Parathyroid adenoma (tissue), 2 donors: ENCODE measurements at regions not wholly inside any gene's neighbourhood (a gene's known extent, or its start where the extent isn't known, plus 50 kb on each side); places are given as distances from the start of the nearest gene placed in this dataset.

Experiments used
- H2AFZ ChIP-seq: fragments of 300-600 bp; sonication (generic); one replicate; pipeline ENCODE4 v1.7.0; 2017; ENCODE audit warnings: antibody characterized with exemption, mild to moderate bottlenecking
- H3K27ac ChIP-seq: fragments of 300-600 bp; sonication (generic); one replicate; pipeline ENCODE4 v1.7.0; 2017
- H3K27me3 ChIP-seq: fragments of 300-600 bp; sonication (generic); one replicate; pipeline ENCODE4 v1.7.0; 2017; ENCODE audit warnings: low read length; ENCODE audit not compliant: control insufficient read depth, insufficient read depth
- H3K36me3 ChIP-seq: fragments of 300-600 bp; sonication (generic); one replicate; pipeline ENCODE4 v1.7.0; 2017; ENCODE audit warnings: low read length; ENCODE audit not compliant: control insufficient read depth, insufficient read depth
- H3K4me1 ChIP-seq: fragments of 300-600 bp; sonication (generic); one replicate; pipeline ENCODE4 v1.7.0; 2017; ENCODE audit warnings: control low read depth
- H3K4me2 ChIP-seq: fragments of 300-600 bp; sonication (generic); one replicate; pipeline ENCODE4 v1.7.0; 2017; ENCODE audit warnings: low read length
- H3K4me3 ChIP-seq: fragments of 300-600 bp; sonication (generic); one replicate; pipeline ENCODE4 v1.7.0; 2017; ENCODE audit warnings: low read depth, low read length
- H3K79me2 ChIP-seq: fragments of 300-600 bp; sonication (generic); one replicate; pipeline ENCODE4 v1.7.0; 2017; ENCODE audit warnings: control low read depth
- H3K9ac ChIP-seq: fragments of 300-600 bp; sonication (generic); one replicate; pipeline ENCODE4 v1.7.0; 2017; ENCODE audit warnings: mild to moderate bottlenecking
- H3K9me3 ChIP-seq: fragments of 300-600 bp; sonication (generic); one replicate; pipeline ENCODE4 v1.7.0; 2017; ENCODE audit warnings: low read length; ENCODE audit not compliant: control insufficient read depth
- TF ChIP-seq, protein P1 (sequence below): fragments of 300-600 bp; sonication (generic); IDR thresholded peaks from one replicate; pipeline ENCODE4 v1.7.0; 2017; ENCODE audit warnings: antibody characterized with exemption, mild to moderate bottlenecking
- donor health status: primary hyperparathyroidism.

DNA sequence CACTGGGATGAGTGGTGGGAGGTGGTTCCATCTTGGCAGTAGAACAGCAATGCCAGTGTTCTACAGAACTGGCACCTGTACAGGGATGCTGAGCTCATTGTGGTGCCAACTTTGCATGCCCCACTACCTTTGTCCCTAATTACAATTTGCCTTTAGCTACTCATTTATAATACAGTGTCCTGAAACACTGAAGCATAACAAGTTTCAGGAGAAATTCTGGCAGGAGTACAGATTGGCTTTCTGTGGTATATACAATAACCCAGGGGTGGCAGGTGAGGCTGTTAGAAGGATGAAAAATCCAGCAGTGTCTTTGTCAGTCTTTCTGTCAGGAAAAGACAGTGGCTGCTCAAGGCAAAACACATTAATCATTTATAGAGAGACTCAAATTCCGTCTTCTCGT, 240.3 kb downstream of the FAM76B start:
- Histone ChIP-seq H3K4me3 (no peak overlapping the region), H3K4me2 (no peak overlapping the region), H3K27me3 (no peaks in the 10 kb centered on the region), H2AFZ (no peak overlapping the region), H3K36me3 (no peaks in the 10 kb centered on the region), H3K4me1 (no peaks in the 10 kb centered on the region), H3K27ac (no peak overlapping the region), H3K79me2 (no peaks in the 10 kb centered on the region), H3K9me3 (no peaks in the 10 kb centered on the region), H3K9ac (no peak overlapping the region)
- TF ChIP-seq, protein P1, sequence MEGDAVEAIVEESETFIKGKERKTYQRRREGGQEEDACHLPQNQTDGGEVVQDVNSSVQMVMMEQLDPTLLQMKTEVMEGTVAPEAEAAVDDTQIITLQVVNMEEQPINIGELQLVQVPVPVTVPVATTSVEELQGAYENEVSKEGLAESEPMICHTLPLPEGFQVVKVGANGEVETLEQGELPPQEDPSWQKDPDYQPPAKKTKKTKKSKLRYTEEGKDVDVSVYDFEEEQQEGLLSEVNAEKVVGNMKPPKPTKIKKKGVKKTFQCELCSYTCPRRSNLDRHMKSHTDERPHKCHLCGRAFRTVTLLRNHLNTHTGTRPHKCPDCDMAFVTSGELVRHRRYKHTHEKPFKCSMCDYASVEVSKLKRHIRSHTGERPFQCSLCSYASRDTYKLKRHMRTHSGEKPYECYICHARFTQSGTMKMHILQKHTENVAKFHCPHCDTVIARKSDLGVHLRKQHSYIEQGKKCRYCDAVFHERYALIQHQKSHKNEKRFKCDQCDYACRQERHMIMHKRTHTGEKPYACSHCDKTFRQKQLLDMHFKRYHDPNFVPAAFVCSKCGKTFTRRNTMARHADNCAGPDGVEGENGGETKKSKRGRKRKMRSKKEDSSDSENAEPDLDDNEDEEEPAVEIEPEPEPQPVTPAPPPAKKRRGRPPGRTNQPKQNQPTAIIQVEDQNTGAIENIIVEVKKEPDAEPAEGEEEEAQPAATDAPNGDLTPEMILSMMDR, result no peak

DNA sequence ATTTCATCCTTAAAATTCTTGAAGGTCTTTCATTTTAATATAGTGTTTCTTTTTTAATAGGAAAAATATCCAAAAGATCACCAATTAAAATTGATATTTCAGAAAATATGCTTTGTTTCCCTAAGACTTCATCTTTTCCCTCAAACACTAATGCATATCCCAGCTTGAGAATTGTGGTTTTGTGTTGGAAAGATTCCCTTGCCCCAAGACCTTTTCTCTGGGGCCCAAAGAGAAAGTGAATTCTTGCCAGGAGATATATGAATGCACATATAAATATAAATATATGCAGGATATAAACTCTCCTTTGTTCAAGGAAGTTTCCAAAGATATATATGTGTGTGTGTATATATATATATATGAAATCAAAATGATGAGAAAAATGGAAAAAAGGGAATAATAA, 241.2 kb downstream of the FAM76B start:
- Histone ChIP-seq H3K4me3 (no peak overlapping the region), H3K27ac (no peak overlapping the region), H3K36me3 (no peaks in the 10 kb centered on the region)

DNA sequence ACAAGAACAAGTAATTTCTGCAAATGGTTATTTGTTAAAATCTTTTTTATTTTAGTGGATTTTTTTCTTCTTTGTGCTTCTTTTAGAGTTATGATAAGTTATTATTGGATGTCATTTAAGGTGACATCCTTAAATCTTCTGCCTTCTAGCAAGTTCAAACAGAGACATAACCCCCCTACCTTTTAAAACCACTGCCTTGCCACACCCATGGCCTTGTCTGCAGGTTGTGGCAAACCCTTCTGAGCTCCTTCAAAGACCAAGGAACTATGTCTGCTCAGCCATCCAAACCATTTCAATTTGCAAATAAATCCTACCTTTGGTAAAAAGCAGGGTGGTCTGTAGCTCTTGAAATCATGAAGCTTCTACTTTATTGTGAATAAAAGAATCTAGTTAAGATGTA, 241.6 kb downstream of the FAM76B start:
- H3K9me3 ChIP-seq, result no peaks in the 10 kb centered on the region
- no peaks in the 10 kb centered on the region for H3K79me2 ChIP-seq
- no peaks in the 10 kb centered on the region for H3K4me1 ChIP-seq
- no peak overlapping the region for H3K4me2 ChIP-seq
- H3K4me3 ChIP-seq, result no peak overlapping the region
- H3K36me3 ChIP-seq, result no peaks in the 10 kb centered on the region
- no peak overlapping the region for H2AFZ ChIP-seq
- H3K27me3 ChIP-seq, result no peaks in the 10 kb centered on the region
- TF ChIP-seq, protein P1, result no peak
- H3K9ac ChIP-seq, result no peak overlapping the region
- no peak overlapping the region for H3K27ac ChIP-seq

More for the DNA sequence above, 241.2 kb downstream of the FAM76B start:
- Histone ChIP-seq H3K9ac (no peak overlapping the region), H3K79me2 (no peaks in the 10 kb centered on the region), H3K27me3 (no peaks in the 10 kb centered on the region), H3K4me1 (no peaks in the 10 kb centered on the region), H3K9me3 (no peaks in the 10 kb centered on the region), H2AFZ (no peak overlapping the region), H3K4me2 (no peak overlapping the region)
- TF ChIP-seq, protein P1, result no peak

DNA sequence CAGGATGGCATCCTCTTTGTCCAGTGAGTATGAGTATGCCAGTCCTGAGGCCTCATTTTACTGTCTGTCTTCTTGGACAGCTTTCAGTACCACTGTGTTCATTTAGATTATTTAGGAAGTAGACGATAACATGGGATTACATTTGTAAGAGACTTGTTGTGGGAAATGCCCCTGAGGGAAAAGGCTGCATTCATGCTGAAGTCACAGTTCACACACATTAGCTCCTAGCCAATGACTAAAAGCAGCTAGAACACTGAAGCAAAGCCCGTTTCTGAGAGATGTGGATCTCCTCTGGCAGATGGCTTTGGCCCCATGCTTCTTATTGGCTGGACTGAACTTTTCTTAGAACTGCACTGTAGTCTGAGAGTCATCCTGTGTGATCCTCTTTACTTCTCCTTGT, 242.4 kb downstream of the FAM76B start:
- no peak overlapping the region for H3K4me2 ChIP-seq
- no peaks in the 10 kb centered on the region for H3K9me3 ChIP-seq
- no peak overlapping the region for H2AFZ ChIP-seq
- H3K27me3 ChIP-seq, result no peaks in the 10 kb centered on the region
- TF ChIP-seq, protein P1, result no peak
- H3K4me1 ChIP-seq, result no peaks in the 10 kb centered on the region
- H3K9ac ChIP-seq, result no peak overlapping the region
- no peaks in the 10 kb centered on the region for H3K36me3 ChIP-seq
- H3K4me3 ChIP-seq, result no peak overlapping the region
- no peaks in the 10 kb centered on the region for H3K79me2 ChIP-seq
- no peak overlapping the region for H3K27ac ChIP-seq

DNA sequence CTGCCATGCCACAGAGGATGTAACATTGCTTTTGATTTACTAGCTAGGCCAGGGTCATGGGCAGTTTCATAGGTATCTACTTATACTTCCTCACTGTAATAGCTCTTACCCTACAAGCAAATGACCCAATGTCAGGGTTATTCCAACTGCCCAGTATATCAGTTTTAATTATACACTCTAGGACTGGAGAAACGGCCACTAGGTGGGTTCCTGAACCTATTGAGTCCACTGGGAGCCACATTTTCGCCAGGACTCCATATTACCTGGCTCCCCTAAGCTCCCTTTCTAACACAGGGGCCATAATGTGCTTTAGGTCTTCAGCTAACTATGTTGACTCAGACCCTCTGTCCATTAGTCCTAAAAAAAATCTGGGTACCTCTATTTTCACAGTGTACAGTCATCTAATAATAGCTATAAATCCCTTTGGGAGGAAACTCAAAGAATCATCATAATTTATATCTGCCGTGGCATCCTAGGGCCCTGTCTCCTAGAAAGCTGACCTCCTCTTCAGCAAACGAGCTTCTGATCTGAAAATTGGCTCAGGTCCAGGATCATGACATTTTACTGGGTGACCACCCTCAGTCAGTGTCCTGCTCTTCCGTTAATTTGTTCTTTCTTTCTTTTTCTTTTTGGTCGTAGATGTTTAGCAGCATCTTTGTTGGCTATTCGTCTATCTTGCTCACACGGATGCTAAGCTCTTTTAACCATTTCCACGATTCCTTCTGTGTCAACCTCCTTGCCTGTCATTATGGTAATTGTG, 244.3 kb downstream of the FAM76B start:
- Histone ChIP-seq H3K9me3 (no peaks in the 10 kb centered on the region), H3K9ac (no peak overlapping the region), H2AFZ (no peak overlapping the region), H3K27ac (no peak overlapping the region), H3K27me3 (no peaks in the 10 kb centered on the region), H3K36me3 (no peaks in the 10 kb centered on the region), H3K79me2 (no peaks in the 10 kb centered on the region), H3K4me3 (no peak overlapping the region), H3K4me1 (no peaks in the 10 kb centered on the region), H3K4me2 (no peak overlapping the region)
- TF ChIP-seq, protein P1, result no peak
